Activated B cell treated with CpG ODN at 0.5 μM for 24 hours (primary cell): ENCODE measurements at regions not wholly inside any gene's neighbourhood (a gene's known extent, or its start where the extent isn't known, plus 50 kb on each side); places are given as distances from the start of the nearest gene placed in this dataset.
"Not testable (repeated sequence)": the region's sequence is repeated elsewhere in the genome, so short reads cannot be mapped to it uniquely, and the experiment has no call there.

Experiments
- ATAC-seq: fragments of 200-7000 bp; cut with Tn5 transposase; one replicate; pipeline ENCODE4 v1.10.0; 2021; ENCODE audit warnings: low read depth, mild to moderate bottlenecking, moderate library complexity
- CTCF ChIA-PET: fragments of 350-600 bp; sonication (Branson Sonifier 250); formaldehyde crosslinking; loops from one replicate; lab custom pipeline; 2021; ENCODE audit warnings: antibody characterized with exemption; lab: Charles Lee
- POLR2A ChIA-PET: fragments of 350-600 bp; sonication (Branson Sonifier 250); formaldehyde crosslinking; loops from one replicate; lab custom pipeline; 2021; ENCODE audit warnings: antibody characterized with exemption; lab: Charles Lee
- DNase-seq: peaks from one replicate; pipeline ENCODE4 v3.0.0; 2022
- H3K27ac Mint-ChIP-seq: one replicate; pipeline ENCODE4 v1.8.0; 2020; ENCODE audit warnings: mixed read lengths
- H3K27me3 Mint-ChIP-seq: one replicate; pipeline ENCODE4 v1.8.0; 2021; ENCODE audit warnings: mixed read lengths
- H3K36me3 Mint-ChIP-seq: one replicate; pipeline ENCODE4 v1.8.0; 2021; ENCODE audit warnings: low read depth, mixed read lengths
- H3K4me1 Mint-ChIP-seq: one replicate; pipeline ENCODE4 v1.8.0; 2021; ENCODE audit warnings: mixed read lengths
- H3K4me3 Mint-ChIP-seq: one replicate; pipeline ENCODE4 v1.8.0; 2020; ENCODE audit warnings: mild to moderate bottlenecking, mixed read lengths
- H3K9me3 Mint-ChIP-seq: one replicate; pipeline ENCODE4 v1.8.0; 2020; ENCODE audit warnings: mixed read lengths
- CTCF ChIP-seq: fragments of 200-600 bp; IDR thresholded peaks from one replicate; pipeline ENCODE4 v1.8.0; 2022; ENCODE audit warnings: antibody characterized with exemption, mild to moderate bottlenecking
- intact Hi-C: fragments of 100-400 bp; cut with micrococcal nuclease; formaldehyde crosslinking; loops from one replicate; pipeline ENCODE4 v1.15.1; 2024

GRCh38 chr1:221246067-221246466 is 366.8 kb downstream of the HLX start:
- Mint-ChIP-seq H3K36me3 (no peaks in the 10 kb centered on the region), H3K27me3 (peaks cover 6% of the 10 kb centered on the region), H3K4me3 (no peak overlapping the region), H3K4me1 (no peaks in the 10 kb centered on the region), H3K9me3 (no peaks in the 10 kb centered on the region), H3K27ac (no peak overlapping the region)
- no peak for TF ChIP-seq CTCF
- ChIA-PET POLR2A (no interaction called here), CTCF (no interaction called here)
- intact Hi-C loops: no loop called here
- no peak for DNase-seq
- ATAC-seq: no peak

GRCh38 chr1:221246628-221247415 is 367.6 kb downstream of the HLX start:
- no peak overlapping the region for H3K27ac Mint-ChIP-seq
- ChIA-PET CTCF (no interaction called here), POLR2A (no interaction called here)
- ATAC-seq (no peak), DNase-seq (no peak)
- no peak for TF ChIP-seq CTCF
- peaks cover 6% of the 10 kb centered on the region for H3K27me3 Mint-ChIP-seq
- H3K4me1 Mint-ChIP-seq: no peaks in the 10 kb centered on the region
- H3K9me3 Mint-ChIP-seq: no peaks in the 10 kb centered on the region
- H3K36me3 Mint-ChIP-seq: no peaks in the 10 kb centered on the region
- intact Hi-C loops: no loop called here
- H3K4me3 Mint-ChIP-seq: no peak overlapping the region

GRCh38 chr1:221251580-221251979 is 372.3 kb downstream of the HLX start:
- intact Hi-C loops: no loop called here
- H3K27ac Mint-ChIP-seq: no peak overlapping the region
- no peaks in the 10 kb centered on the region for H3K36me3 Mint-ChIP-seq
- peaks cover 3% of the 10 kb centered on the region for H3K27me3 Mint-ChIP-seq
- ChIA-PET CTCF (interaction anchor here (2.0 kb wide), 1 partner anchor 12 kb away, joined by 5 read pairs; no protein-coding TSS in a partner anchor), POLR2A (no interaction called here)
- no peak for DNase-seq
- H3K4me3 Mint-ChIP-seq: no peak overlapping the region
- no peak for TF ChIP-seq CTCF
- peaks cover 6% of the 10 kb centered on the region for H3K9me3 Mint-ChIP-seq
- no peak for ATAC-seq
- no peaks in the 10 kb centered on the region for H3K4me1 Mint-ChIP-seq

GRCh38 chr1:221254813-221255212 is 375.6 kb downstream of the HLX start:
- intact Hi-C loops: no loop called here
- ChIA-PET CTCF (no interaction called here), POLR2A (no interaction called here)
- no peaks in the 10 kb centered on the region for H3K4me1 Mint-ChIP-seq
- H3K36me3 Mint-ChIP-seq: no peaks in the 10 kb centered on the region
- no peak overlapping the region for H3K27ac Mint-ChIP-seq
- no peaks in the 10 kb centered on the region for H3K27me3 Mint-ChIP-seq
- no peak for ATAC-seq
- TF ChIP-seq CTCF: no peak
- H3K4me3 Mint-ChIP-seq: no peak overlapping the region
- no peak for DNase-seq
- peaks cover 10% of the 10 kb centered on the region for H3K9me3 Mint-ChIP-seq

GRCh38 chr1:221256773-221257172 is 377.5 kb downstream of the HLX start:
- Mint-ChIP-seq H3K27me3 (peaks cover 9% of the 10 kb centered on the region), H3K9me3 (peaks cover 10% of the 10 kb centered on the region), H3K4me3 (no peak overlapping the region), H3K36me3 (no peaks in the 10 kb centered on the region), H3K4me1 (no peaks in the 10 kb centered on the region), H3K27ac (no peak overlapping the region)
- DNase-seq: no peak
- ChIA-PET CTCF (no interaction called here), POLR2A (no interaction called here)
- no peak for TF ChIP-seq CTCF
- intact Hi-C loops: no loop called here
- ATAC-seq: no peak

- H3K27me3 Mint-ChIP-seq: peaks cover 16% of the 10 kb centered on the region
- POLR2A ChIA-PET, intact Hi-C loops, H3K27ac Mint-ChIP-seq, DNase-seq, H3K4me1 Mint-ChIP-seq, H3K36me3 Mint-ChIP-seq, ATAC-seq, CTCF ChIA-PET, H3K4me3 Mint-ChIP-seq: not testable (repeated sequence)
- peaks cover 10% of the 10 kb centered on the region for H3K9me3 Mint-ChIP-seq
These were observed 378.3 kb downstream of the HLX start for GRCh38 chr1:221257548-221257947.

GRCh38 chr1:221262677-221263076 is 383.4 kb downstream of the HLX start:
- DNase-seq: not testable (repeated sequence)

More at GRCh38 chr1:221262677-221263076, 383.4 kb downstream of the HLX start:
- intact Hi-C loops: loop anchor here (1.0 kb wide), 1 partner anchor 1193 kb away; no protein-coding TSS in a partner anchor
- ATAC-seq, POLR2A ChIA-PET, H3K27ac Mint-ChIP-seq, H3K4me1 Mint-ChIP-seq, H3K36me3 Mint-ChIP-seq, H3K4me3 Mint-ChIP-seq, H3K9me3 Mint-ChIP-seq: not testable (repeated sequence)
- CTCF ChIA-PET: interaction anchor here (1.0 to 3.8 kb wide), 2 partner anchors 13 to 1192 kb away, joined by 3 to 38 read pairs; no protein-coding TSS in a partner anchor
- peaks cover 16% of the 10 kb centered on the region for H3K27me3 Mint-ChIP-seq
